GM20000 (cell line): ENCODE measurements at regions not wholly inside any gene's neighbourhood (a gene's known extent, or its start where the extent isn't known, plus 50 kb on each side); places are given as distances from the start of the nearest gene placed in this dataset.

Experiments used
- DNase-seq: peaks from one replicate; pipeline ENCODE4 v3.0.0; 2012; ENCODE audit warnings: low spot score
- CTCF ChIP-seq: IDR thresholded peaks from 2 replicates; pipeline ENCODE4 v1.5.1; 2012; ENCODE audit warnings: mild to moderate bottlenecking, control low read depth; ENCODE audit errors: extremely low read depth, missing control alignments

- no peak for DNase-seq
Observed at GRCh38 chr15:93451265-93451664, 362.3 kb upstream of the RGMA start.

GRCh38 chr15:93449798-93450197 lies 360.8 kb upstream of the RGMA start:
- TF ChIP-seq CTCF = no peak
- no peak for DNase-seq

More at GRCh38 chr15:93451265-93451664, 362.3 kb upstream of the RGMA start:
- TF ChIP-seq CTCF = no peak

- no peak for TF ChIP-seq CTCF
- no peak for DNase-seq
Observed at GRCh38 chr15:93438310-93438709, 349.3 kb upstream of the RGMA start.

- DNase-seq = no peak
- no peak for TF ChIP-seq CTCF
Observed at GRCh38 chr15:93432474-93432873, 343.5 kb upstream of the RGMA start.

GRCh38 chr15:93428807-93429351 lies 339.9 kb upstream of the RGMA start:
- no peak for DNase-seq
- no peak for TF ChIP-seq CTCF

- DNase-seq = no peak
Observed at GRCh38 chr15:93428150-93428549, 339.1 kb upstream of the RGMA start.

GRCh38 chr15:93424131-93424530 lies 335.1 kb upstream of the RGMA start:
- TF ChIP-seq CTCF = no peak
- DNase-seq = no peak

More at GRCh38 chr15:93428150-93428549, 339.1 kb upstream of the RGMA start:
- TF ChIP-seq CTCF = no peak

- TF ChIP-seq CTCF = no peak
- no peak for DNase-seq
Observed at GRCh38 chr15:93422476-93422875, 333.5 kb upstream of the RGMA start.
